NK-92 (cell line): ENCODE measurements at regions not wholly inside any gene's neighbourhood (a gene's known extent, or its start where the extent isn't known, plus 50 kb on each side); places are given as distances from the start of the nearest gene placed in this dataset.

Experiments used
- DNase-seq: peaks from one replicate; lab custom pipeline; 2025; ENCODE audit not compliant: unreplicated experiment; lab: John Stamatoyannopoulos, UW

GRCh38 chr12:107462428-107463332 is 222.9 kb upstream of the PWP1 start:
- DNase-seq, result no peak

- DNase-seq, result no peak
These were observed 221.0 kb upstream of the PWP1 start for GRCh38 chr12:107464644-107465043.

DNA sequence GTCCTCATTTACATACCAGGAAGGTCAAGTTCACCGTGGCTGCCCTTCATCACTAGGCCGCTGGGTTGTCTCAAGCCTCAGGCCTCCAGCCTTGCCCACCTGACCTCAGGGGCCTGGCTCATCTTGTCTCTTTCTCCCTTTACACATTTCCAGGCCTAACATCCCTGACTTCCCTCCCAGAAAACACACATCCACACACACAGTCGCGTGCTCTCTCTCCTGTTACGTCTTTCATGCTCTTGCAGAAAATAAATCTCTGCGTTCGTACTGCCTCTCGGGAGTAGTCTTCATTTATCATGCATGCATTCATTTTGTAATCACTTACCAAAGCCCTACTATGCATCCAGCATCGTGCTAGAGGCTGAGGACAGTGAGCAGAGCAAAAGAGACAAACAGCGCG is 220.0 kb upstream of the PWP1 start:
- DNase-seq, result no peak

DNA sequence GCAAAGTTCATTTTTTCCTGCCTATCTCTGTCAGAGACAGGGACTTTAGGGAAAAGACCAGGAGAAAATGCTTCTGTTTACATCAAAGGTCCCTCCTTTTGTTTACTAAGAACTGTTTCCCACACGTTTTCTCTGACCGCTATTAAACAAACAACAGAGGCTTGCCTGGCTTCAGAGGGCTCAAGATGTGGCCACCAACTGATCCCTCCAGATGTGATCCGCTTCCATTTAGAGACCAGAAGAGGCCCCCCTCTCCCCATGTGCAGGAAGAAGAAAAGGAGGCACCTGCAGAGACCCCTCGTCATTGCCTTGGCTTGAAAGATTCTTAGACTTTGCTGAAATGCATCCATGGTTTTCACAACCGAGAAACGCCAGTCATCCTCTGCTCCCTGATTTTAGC is 217.9 kb upstream of the PWP1 start:
- no peak for DNase-seq

DNA sequence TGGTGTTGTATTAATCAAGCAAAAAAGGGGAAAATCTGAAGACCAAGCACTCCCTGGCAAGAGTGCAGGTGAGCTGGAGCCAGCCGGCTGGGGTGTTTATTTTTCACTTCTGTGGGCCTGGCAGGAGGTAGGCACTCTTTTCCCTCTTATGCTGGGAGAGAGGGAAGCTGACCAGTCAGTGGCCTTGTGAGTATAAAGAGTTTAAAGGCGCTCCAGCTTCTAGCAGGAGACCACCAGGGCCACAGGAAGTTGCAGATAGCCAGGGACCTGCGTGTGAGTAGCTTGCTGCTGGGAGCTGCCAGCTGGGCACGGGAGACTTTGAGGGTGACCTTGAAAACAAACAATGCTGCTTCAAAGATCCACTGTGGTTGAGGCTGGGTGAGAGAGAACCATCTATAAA is 217.4 kb upstream of the PWP1 start:
- no peak for DNase-seq

- no peak for DNase-seq
These were observed 216.6 kb upstream of the PWP1 start for GRCh38 chr12:107469011-107469410.

DNA sequence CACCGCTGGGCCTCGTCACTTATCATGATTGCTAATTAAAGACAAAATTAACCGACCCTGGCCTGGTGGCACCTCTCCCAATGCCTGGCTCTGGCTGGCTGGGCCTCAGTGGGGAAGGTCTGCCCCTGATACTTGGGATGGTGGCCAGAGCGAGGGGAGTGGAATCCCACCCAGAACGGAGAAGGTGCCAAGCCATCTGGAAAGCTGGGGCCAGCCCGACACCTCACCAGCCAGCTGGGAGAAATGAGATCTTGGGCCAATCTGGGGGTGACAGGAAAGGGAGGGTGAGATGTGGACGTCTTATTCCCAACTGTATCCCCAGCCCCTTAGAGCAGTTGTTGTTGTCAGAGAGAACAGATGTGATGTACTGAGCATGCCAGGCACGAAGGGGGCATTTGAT is 215.0 kb upstream of the PWP1 start:
- DNase-seq, result no peak

DNA sequence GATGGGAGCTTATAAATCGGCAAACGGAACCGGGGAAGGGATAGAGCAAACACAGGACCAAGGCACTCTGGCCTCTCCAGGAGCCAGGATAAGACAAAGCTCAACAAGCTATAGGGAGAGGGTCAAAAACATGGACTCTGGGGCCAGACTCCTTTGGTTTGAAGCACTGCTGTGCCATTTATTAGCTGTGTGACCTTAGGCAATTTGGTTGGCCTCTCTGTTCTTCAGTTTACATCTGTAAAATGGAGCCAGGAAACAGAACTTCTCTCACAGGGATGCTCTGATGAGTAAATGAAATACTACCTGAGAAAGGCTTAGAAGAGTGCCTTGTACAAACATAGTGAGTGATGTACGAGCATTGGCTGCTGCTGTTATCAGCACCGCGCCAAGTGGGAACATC is 213.3 kb upstream of the PWP1 start:
- DNase-seq, result no peak

GRCh38 chr12:107474099-107474498 is 211.5 kb upstream of the PWP1 start:
- no peak for DNase-seq

- no peak for DNase-seq
These were observed 210.7 kb upstream of the PWP1 start for GRCh38 chr12:107474639-107475539.

DNA sequence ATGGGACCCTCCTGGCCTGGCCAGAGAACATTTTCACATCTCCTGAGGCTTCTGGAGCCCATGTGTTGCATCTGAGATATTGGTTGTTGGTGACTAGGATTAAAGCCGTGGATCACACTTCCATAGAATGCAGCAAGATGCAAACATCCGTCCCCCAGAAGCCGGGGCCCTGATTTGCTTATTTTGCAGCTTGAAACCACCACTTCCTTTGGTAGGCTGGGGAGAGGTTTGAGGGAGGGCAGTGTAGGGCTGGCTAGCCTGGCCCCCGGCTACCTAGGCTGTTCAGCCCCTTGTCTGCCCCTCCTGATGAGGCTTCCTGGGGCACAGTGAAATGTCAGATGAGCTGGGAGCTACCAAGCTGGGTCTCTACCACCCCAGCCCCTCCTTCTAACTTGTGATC is 209.7 kb upstream of the PWP1 start:
- no peak for DNase-seq

DNA sequence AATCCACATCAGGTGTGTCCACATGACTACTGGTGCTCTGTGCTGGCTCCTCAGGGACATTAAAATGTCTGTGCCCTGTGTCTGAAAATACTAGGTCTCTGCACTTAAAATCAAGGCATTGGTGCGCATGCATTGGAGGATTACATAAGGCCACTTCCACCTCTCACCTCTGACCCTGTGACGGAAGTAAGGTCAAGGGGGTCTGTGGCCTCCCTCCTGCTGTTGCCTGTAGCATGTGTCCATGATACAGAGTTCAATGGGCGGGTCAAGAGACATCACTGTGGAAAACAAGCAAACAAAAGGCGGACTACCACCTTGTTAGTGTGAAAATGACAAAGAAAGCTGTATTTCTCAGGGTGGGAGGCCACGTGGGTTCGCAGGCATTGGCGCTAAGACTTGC is 208.6 kb upstream of the PWP1 start:
- no peak for DNase-seq

DNA sequence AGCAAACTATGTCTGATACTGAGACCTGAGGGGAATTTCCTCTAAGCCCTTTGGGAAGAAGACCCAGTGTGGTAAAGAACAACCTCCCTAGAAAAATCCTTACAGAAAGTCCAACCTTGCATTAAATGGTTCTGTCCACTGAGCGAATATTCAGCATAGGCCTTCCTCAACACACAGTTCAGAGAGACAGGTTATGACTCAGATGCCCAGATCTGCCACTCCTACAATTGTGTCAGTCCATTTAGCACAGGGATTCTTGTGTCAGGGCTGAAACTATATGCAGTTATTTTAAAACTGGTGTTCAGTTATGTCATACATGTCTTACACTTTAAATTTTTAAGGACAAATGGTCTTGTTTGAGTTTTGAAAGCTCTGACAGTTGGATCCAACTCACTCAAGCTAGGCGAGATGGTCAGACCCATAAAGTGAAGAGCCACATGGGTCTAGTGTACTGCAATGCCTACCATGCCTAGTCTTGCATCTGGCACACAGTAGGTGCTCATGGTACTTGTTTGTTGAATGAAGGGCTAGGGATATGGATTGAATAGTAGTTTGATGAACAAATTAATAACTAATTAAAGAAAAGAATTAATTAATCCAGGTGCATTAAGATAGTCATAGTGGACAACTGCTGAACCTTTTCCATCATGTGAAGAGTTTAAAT is 207.5 kb upstream of the PWP1 start:
- DNase-seq, result no peak

- DNase-seq, result no peak
These were observed 206.7 kb upstream of the PWP1 start for GRCh38 chr12:107478881-107479280.

DNA sequence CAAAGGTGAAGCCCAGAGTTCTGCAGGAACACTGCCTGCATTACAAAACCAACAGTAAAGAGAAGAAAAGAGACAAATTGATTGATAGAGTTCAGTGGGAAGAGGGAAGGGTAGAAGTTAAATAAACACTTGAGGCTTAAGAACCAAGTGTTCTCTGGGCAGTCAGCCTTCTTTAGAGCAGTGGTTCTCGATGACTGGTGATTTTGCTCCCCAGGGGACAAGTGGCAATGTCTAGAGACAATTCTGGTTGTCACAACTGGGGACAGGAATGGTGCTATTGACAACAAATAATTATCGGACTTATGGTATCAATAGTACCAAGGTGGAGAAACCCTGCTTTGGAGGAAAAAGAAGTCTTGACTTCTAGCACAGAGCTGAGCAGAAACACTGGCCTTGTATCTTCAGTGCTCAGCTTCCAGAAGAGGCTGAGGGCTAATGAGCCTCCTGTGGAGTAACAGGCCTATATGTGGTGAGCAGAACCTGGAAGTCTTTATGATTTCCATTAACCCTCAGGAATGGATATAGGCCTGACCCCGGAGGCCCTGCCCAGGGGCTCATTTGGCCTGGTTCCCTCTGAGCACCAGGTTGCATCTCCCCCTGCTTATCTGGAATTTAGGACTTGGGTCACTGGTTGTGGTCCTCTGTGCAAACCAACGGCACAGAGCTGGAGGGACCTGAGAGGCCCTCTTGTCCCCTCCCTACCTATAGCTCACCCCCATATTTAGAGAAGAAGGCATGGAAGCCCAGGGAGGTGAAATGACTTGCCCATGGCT is 204.6 kb upstream of the PWP1 start:
- DNase-seq, result no peak

- no peak for DNase-seq
These were observed 201.4 kb upstream of the PWP1 start for GRCh38 chr12:107484230-107484629.

DNA sequence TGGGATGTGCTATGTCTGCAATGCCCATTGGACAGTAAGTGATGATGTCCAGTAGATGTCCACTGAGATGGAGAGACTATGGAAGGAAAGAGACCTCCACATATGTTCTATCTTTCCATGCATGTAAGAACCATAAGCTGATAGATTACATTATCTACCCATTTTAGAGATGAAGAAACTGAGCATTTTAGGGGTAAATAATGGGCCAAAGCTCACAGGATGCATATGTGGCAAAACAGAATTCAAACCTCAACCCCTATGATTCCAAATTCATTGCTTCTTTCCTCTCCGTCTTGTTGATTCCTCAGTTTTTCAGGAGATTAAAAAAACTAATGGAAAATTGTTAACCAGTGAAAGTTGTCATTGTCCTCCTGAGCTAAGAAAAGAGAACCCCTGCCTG is 200.7 kb upstream of the PWP1 start:
- no peak for DNase-seq

GRCh38 chr12:107485731-107486130 is 199.9 kb upstream of the PWP1 start:
- DNase-seq, result no peak

GRCh38 chr12:107486140-107486892 is 199.3 kb upstream of the PWP1 start:
- DNase-seq, result no peak
